ENCODE measurements at regions not wholly inside any gene's neighbourhood (a gene's known extent, or its start where the extent isn't known, plus 50 kb on each side); places are given as distances from the start of the nearest gene placed in this dataset.
"Not testable (repeated sequence)": the region's sequence is repeated elsewhere in the genome, so short reads cannot be mapped to it uniquely, and the experiment has no call there.

- DNase-seq = no peak
Observed at GRCh38 chrX:9349572-9350494, 115.0 kb upstream of the TBL1X start.

GRCh38 chrX:9351126-9351525 lies 113.7 kb upstream of the TBL1X start:
- peak; percentile 25 for DNase-seq

GRCh38 chrX:9352243-9352642 lies 112.6 kb upstream of the TBL1X start:
- DNase-seq = no peak

- peak; percentile 92 for DNase-seq
Observed at GRCh38 chrX:9352694-9353411, 112.0 kb upstream of the TBL1X start.

- DNase-seq = no peak
Observed at GRCh38 chrX:9354918-9355317, 109.9 kb upstream of the TBL1X start.

- DNase-seq = peak; percentile 77
Observed at GRCh38 chrX:9355739-9356138, 109.1 kb upstream of the TBL1X start.

- DNase-seq = no peak
Observed at GRCh38 chrX:9356846-9357245, 108.0 kb upstream of the TBL1X start.

GRCh38 chrX:9357518-9358114 lies 107.2 kb upstream of the TBL1X start:
- DNase-seq = no peak

GRCh38 chrX:9362363-9362928 lies 102.4 kb upstream of the TBL1X start:
- no peak for DNase-seq

GRCh38 chrX:9367421-9367820 lies 97.4 kb upstream of the TBL1X start:
- no peak for DNase-seq

GRCh38 chrX:9368262-9368661 lies 96.6 kb upstream of the TBL1X start:
- no peak for DNase-seq

GRCh38 chrX:9369802-9370291 lies 95.0 kb upstream of the TBL1X start:
- peak; percentile 21 for DNase-seq

- DNase-seq = no peak
Observed at GRCh38 chrX:9370893-9371292, 94.0 kb upstream of the TBL1X start.

- no peak for DNase-seq
Observed at GRCh38 chrX:9372866-9373265, 92.0 kb upstream of the TBL1X start.

GRCh38 chrX:9373789-9374188 lies 91.1 kb upstream of the TBL1X start:
- DNase-seq = no peak

GRCh38 chrX:9374555-9374954 lies 90.3 kb upstream of the TBL1X start:
- no peak for DNase-seq

- DNase-seq = no peak
Observed at GRCh38 chrX:9376111-9376510, 88.7 kb upstream of the TBL1X start.

GRCh38 chrX:9377216-9377615 lies 87.6 kb upstream of the TBL1X start:
- not testable (repeated sequence) for DNase-seq

GRCh38 chrX:9378980-9379696 lies 85.7 kb upstream of the TBL1X start:
- DNase-seq = peak; percentile 15

- DNase-seq = no peak
Observed at GRCh38 chrX:9379697-9380551, 84.9 kb upstream of the TBL1X start.

GRCh38 chrX:9383655-9384054 lies 81.2 kb upstream of the TBL1X start:
- no peak for DNase-seq

GRCh38 chrX:9388450-9388849 lies 76.4 kb upstream of the TBL1X start:
- DNase-seq = no peak

All from activated CD4-positive, alpha-beta T cell treated with anti-CD3 and anti-CD28 coated beads, Interleukin-10, Interleukin-2, amounts not matched to agents 100 ng/mL and 50 ng/mL, durations not matched to agents 16 hours and 8 hours (primary cell).